ENCODE measurements at regions not wholly inside any gene's neighbourhood (a gene's known extent, or its start where the extent isn't known, plus 50 kb on each side); places are given as distances from the start of the nearest gene placed in this dataset.

GRCh38 chr2:154978244-154978643 lies 279.7 kb downstream of the KCNJ3 start:
- ChIA-PET CTCF (no interaction called here), POLR2A (no interaction called here)
- H3K4me1 ChIP-seq (ENCODE audit: control insufficient read depth, insufficient read depth, low read length), result no peaks in the 10 kb centered on the region
- no peak overlapping the region for H3K4me3 ChIP-seq (ENCODE audit: low read depth, low read length)
- H3K36me3 ChIP-seq (ENCODE audit: control insufficient read depth in 2 of 2, insufficient read depth in 1 of 2, low read length in 2 of 2), result no peaks in the 10 kb centered on the region
- H3K9me3 ChIP-seq (ENCODE audit: control insufficient read depth, insufficient read depth, low read depth, low read length), result no peaks in the 10 kb centered on the region
- no peak for TF ChIP-seq ZNF624 (tag by site-specific recombination; IDR thresholded peaks at IDR 0.05)
- TF ChIP-seq ZBTB7A (tag by site-specific recombination; IDR thresholded peaks at IDR 0.05; ENCODE audit: low read depth), result no peak
- TF ChIP-seq ZFP69B (tag by site-specific recombination; IDR thresholded peaks at IDR 0.05), result no peak
- no peak overlapping the region for H3K27ac ChIP-seq (ENCODE audit: extremely low read depth, low read depth, low read length)

GRCh38 chr2:154974041-154974440 lies 275.5 kb downstream of the KCNJ3 start:
- Histone ChIP-seq H3K4me1 (ENCODE audit: control insufficient read depth, insufficient read depth, low read length) (no peaks in the 10 kb centered on the region), H3K9me3 (ENCODE audit: control insufficient read depth, insufficient read depth, low read depth, low read length) (no peaks in the 10 kb centered on the region), H3K36me3 (ENCODE audit: control insufficient read depth in 2 of 2, insufficient read depth in 1 of 2, low read length in 2 of 2) (no peaks in the 10 kb centered on the region), H3K27ac (ENCODE audit: extremely low read depth, low read depth, low read length) (no peak overlapping the region), H3K4me3 (ENCODE audit: low read depth, low read length) (no peak overlapping the region)
- POLR2A ChIA-PET, result no interaction called here
- CTCF ChIA-PET, result no interaction called here
- TF ChIP-seq HOXA7 (CRISPR knock-in tag; IDR thresholded peaks at IDR 0.05; ENCODE audit: borderline replicate concordance), result no peak
- no peak for TF ChIP-seq ZNF175 (tag by site-specific recombination; IDR thresholded peaks at IDR 0.05)
- TF ChIP-seq ZNF580 (tag by site-specific recombination; IDR thresholded peaks at IDR 0.05), result no peak
- no peak for TF ChIP-seq ELK4 (IDR thresholded peaks at IDR 0.05; ENCODE audit: borderline replicate concordance, low read depth, low read length)
- TF ChIP-seq ZFHX2 (tag by site-specific recombination; conservative IDR thresholded peaks at IDR 0.05), result no peak

- ChIA-PET CTCF (no interaction called here), POLR2A (no interaction called here)
- Histone ChIP-seq H3K9me3 (ENCODE audit: control insufficient read depth, insufficient read depth, low read depth, low read length) (no peaks in the 10 kb centered on the region), H3K27ac (ENCODE audit: extremely low read depth, low read depth, low read length) (no peak overlapping the region), H3K4me3 (ENCODE audit: low read depth, low read length) (no peak overlapping the region), H3K4me1 (ENCODE audit: control insufficient read depth, insufficient read depth, low read length) (no peaks in the 10 kb centered on the region), H3K36me3 (ENCODE audit: control insufficient read depth in 2 of 2, insufficient read depth in 1 of 2, low read length in 2 of 2) (no peaks in the 10 kb centered on the region)
- TF ChIP-seq ZBTB48 (tag by site-specific recombination; IDR thresholded peaks at IDR 0.05), result no peak
- no peak for TF ChIP-seq TSHZ1 (tag by site-specific recombination; IDR thresholded peaks at IDR 0.05; ENCODE audit: borderline replicate concordance)
- TF ChIP-seq ZNF610 (tag by site-specific recombination; IDR thresholded peaks at IDR 0.05; ENCODE audit: borderline replicate concordance), result no peak
- TF ChIP-seq ZNF404 (tag by site-specific recombination; IDR thresholded peaks at IDR 0.05), result no peak
- TF ChIP-seq ZNF292 (tag by site-specific recombination; IDR thresholded peaks at IDR 0.05; ENCODE audit: borderline replicate concordance, low read depth), result no peak
- no peak for TF ChIP-seq ZNF645 (tag by site-specific recombination; IDR thresholded peaks at IDR 0.05)
- TF ChIP-seq ZNF518A (tag by site-specific recombination; conservative IDR thresholded peaks at IDR 0.05; ENCODE audit: low read depth), result no peak
- TF ChIP-seq GLIS2 (tag by site-specific recombination; IDR thresholded peaks at IDR 0.05), result no peak
- TF ChIP-seq ZNF707 (tag by site-specific recombination; IDR thresholded peaks at IDR 0.05), result no peak
- TF ChIP-seq ZNF138 (tag by site-specific recombination; IDR thresholded peaks at IDR 0.05; ENCODE audit: borderline replicate concordance), result no peak
- TF ChIP-seq ZNF768 (tag by site-specific recombination; IDR thresholded peaks at IDR 0.05), result no peak
These were observed 265.0 kb downstream of the KCNJ3 start for GRCh38 chr2:154963511-154963910.
